ENCODE measurements at regions not wholly inside any gene's neighbourhood (a gene's known extent, or its start where the extent isn't known, plus 50 kb on each side); places are given as distances from the start of the nearest gene placed in this dataset.
"Not testable (repeated sequence)": the region's sequence is repeated elsewhere in the genome, so short reads cannot be mapped to it uniquely, and the experiment has no call there.

GRCh38 chr5:102629827-102630605 is 125.1 kb upstream of the PAM start:
- ATAC-seq (no peak), DNase-seq (no peak)
- Mint-ChIP-seq H3K27me3 (peaks cover 13% of the 10 kb centered on the region), H3K27ac (no peak overlapping the region), H3K4me1 (ENCODE audit: low read depth) (peaks cover 4% of the 10 kb centered on the region), H3K36me3 (ENCODE audit: low read depth) (no peaks in the 10 kb centered on the region), H3K4me3 (no peak overlapping the region), H3K9me3 (no peaks in the 10 kb centered on the region)
- no peak for TF ChIP-seq CTCF (IDR thresholded peaks at IDR 0.05)
- POLR2A ChIA-PET, result no interaction called here
- CTCF ChIA-PET, result interaction anchor here (1.2 kb wide), 1 partner anchor 631 kb away, joined by 3 read pairs; no protein-coding TSS in a partner anchor
- intact Hi-C loops (cut with micrococcal nuclease), result no loop called here

GRCh38 chr5:102635399-102635798 is 119.7 kb upstream of the PAM start:
- CTCF ChIA-PET; DNase-seq; H3K27ac Mint-ChIP-seq; ATAC-seq; intact Hi-C loops (cut with micrococcal nuclease); H3K4me3 Mint-ChIP-seq; H3K36me3 Mint-ChIP-seq (ENCODE audit: low read depth); POLR2A ChIA-PET; H3K9me3 Mint-ChIP-seq; H3K4me1 Mint-ChIP-seq (ENCODE audit: low read depth): not testable (repeated sequence)
- H3K27me3 Mint-ChIP-seq, result peaks cover 11% of the 10 kb centered on the region

DNA sequence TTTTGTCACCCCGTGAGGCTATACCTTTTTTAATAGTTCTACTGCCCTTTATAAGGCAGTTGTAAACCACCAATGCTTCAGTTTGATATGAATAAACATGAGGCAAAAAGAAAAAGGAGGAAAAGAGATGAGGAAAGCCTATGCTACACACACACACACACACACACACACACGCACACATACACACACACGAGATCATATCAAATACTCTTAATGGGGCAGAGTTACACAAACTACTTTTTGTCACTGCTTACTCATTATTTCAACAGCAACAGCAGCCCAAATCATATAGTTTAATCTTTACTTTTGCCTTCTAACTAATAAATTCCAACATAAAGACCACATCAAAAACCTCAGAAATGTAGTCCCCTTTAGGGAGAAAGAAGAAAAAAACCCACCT is 116.8 kb upstream of the PAM start:
- no peaks in the 10 kb centered on the region for H3K36me3 Mint-ChIP-seq (ENCODE audit: low read depth)
- ChIA-PET POLR2A (no interaction called here), CTCF (no interaction called here)
- ATAC-seq (no peak), DNase-seq (no peak)
- no peaks in the 10 kb centered on the region for H3K4me1 Mint-ChIP-seq (ENCODE audit: low read depth)
- H3K27me3 Mint-ChIP-seq, result peaks cover 3% of the 10 kb centered on the region
- no peak overlapping the region for H3K4me3 Mint-ChIP-seq
- TF ChIP-seq CTCF (IDR thresholded peaks at IDR 0.05), result no peak
- intact Hi-C loops (cut with micrococcal nuclease), result no loop called here
- H3K9me3 Mint-ChIP-seq, result no peaks in the 10 kb centered on the region
- H3K27ac Mint-ChIP-seq, result no peak overlapping the region

DNA sequence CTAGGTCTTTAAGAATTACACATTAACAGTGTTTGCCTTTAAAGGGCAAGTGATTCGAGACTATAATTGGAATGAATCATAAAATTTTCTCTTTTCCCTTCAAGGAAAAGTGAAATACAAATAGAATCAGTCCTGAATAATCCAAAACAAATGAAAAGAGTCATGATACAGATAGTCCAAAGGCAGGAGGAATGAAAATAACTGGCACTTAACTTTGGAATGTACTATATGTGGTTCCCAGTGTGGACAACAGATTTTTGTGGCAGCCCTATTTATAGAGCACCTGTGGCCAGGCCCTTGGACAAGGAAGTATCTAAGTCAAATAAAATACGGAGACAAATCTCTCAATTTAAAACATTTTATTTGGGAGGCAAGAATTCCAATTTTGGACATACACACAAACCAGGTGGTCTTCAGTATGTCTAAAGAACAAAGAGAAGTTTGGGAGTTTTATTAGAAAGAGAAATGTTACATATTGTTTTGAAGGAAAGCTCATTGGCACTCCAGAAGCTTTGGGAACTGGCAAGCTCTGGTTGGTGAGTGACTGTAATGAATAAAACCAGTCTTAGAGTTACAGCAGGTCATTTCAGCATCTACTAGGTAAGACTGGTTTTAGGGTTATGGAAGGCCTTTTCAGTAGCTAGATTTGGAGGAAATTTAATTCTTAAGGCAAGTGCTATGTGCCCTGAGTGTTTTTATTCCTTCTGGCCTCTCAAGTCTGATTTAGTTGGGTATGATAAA is 116.0 kb upstream of the PAM start:
- no peak overlapping the region for H3K4me3 Mint-ChIP-seq
- ChIA-PET CTCF (no interaction called here), POLR2A (no interaction called here)
- no peak overlapping the region for H3K27ac Mint-ChIP-seq
- no peak for TF ChIP-seq CTCF (IDR thresholded peaks at IDR 0.05)
- H3K36me3 Mint-ChIP-seq (ENCODE audit: low read depth), result no peaks in the 10 kb centered on the region
- no peak for DNase-seq
- no peak for ATAC-seq
- peaks cover 7% of the 10 kb centered on the region for H3K27me3 Mint-ChIP-seq
- peaks cover 3% of the 10 kb centered on the region for H3K9me3 Mint-ChIP-seq
- H3K4me1 Mint-ChIP-seq (ENCODE audit: low read depth), result no peaks in the 10 kb centered on the region
- intact Hi-C loops (cut with micrococcal nuclease), result no loop called here

DNA sequence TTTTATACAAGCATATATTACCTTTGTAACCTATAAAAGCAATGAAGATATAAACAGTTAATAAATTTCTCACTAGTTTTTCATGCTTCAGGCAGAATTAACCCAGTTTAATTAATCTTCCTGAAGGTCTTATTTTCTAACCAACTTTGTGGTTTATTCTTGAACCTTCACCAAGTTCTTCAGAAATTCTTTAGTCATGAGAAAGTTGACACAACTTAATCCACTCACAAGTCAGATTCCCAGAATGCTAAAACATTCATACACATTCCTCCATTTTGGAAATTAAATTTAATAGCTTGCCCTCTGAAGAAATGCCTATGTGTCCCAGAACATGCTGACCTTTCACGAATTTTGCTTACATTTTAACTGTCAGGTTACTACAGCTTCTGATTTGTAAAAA is 105.4 kb upstream of the PAM start:
- ChIA-PET POLR2A (no interaction called here), CTCF (no interaction called here)
- H3K27me3 Mint-ChIP-seq, result peaks cover 6% of the 10 kb centered on the region
- H3K9me3 Mint-ChIP-seq, result peaks cover 1% of the 10 kb centered on the region
- no peak for TF ChIP-seq CTCF (IDR thresholded peaks at IDR 0.05)
- H3K36me3 Mint-ChIP-seq (ENCODE audit: low read depth), result no peaks in the 10 kb centered on the region
- no peak overlapping the region for H3K4me3 Mint-ChIP-seq
- no peak for DNase-seq
- no peaks in the 10 kb centered on the region for H3K4me1 Mint-ChIP-seq (ENCODE audit: low read depth)
- no peak overlapping the region for H3K27ac Mint-ChIP-seq
- intact Hi-C loops (cut with micrococcal nuclease), result no loop called here
- ATAC-seq, result no peak

All from activated CD8-positive, alpha-beta T cell treated with anti-CD3 and anti-CD28 coated beads for 36 hours (primary cell).